ENCODE measurements at regions not wholly inside any gene's neighbourhood (a gene's known extent, or its start where the extent isn't known, plus 50 kb on each side); places are given as distances from the start of the nearest gene placed in this dataset.

DNA sequence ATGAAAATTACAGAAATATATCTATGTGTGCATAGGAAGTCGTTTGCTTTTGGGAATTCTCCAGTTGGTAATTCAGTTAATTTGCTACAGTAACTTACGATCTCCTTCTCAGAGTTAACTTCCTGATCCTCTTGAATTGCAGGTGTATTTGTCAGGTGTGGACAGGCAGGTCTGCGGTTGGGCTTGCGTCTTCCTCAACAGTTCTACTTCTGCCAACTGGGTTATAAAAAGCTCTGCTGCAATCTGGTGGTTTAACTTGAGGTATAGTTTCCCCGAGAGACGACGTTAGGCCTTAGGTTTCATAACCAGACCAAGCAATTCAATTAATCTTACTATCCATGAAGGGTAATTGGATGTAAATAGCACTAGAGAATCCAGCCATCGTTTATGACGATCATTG, 88.2 kb downstream of the GABPA start:
- H3K27me3 ChIP-seq (ENCODE audit: control insufficient read depth, insufficient read depth, low read length) = peaks cover 3% of the 10 kb centered on the region; the same call in 1 of the 2 replicates
- CTCF ChIA-PET = no interaction called here
- TF ChIP-seq, protein P1, sequence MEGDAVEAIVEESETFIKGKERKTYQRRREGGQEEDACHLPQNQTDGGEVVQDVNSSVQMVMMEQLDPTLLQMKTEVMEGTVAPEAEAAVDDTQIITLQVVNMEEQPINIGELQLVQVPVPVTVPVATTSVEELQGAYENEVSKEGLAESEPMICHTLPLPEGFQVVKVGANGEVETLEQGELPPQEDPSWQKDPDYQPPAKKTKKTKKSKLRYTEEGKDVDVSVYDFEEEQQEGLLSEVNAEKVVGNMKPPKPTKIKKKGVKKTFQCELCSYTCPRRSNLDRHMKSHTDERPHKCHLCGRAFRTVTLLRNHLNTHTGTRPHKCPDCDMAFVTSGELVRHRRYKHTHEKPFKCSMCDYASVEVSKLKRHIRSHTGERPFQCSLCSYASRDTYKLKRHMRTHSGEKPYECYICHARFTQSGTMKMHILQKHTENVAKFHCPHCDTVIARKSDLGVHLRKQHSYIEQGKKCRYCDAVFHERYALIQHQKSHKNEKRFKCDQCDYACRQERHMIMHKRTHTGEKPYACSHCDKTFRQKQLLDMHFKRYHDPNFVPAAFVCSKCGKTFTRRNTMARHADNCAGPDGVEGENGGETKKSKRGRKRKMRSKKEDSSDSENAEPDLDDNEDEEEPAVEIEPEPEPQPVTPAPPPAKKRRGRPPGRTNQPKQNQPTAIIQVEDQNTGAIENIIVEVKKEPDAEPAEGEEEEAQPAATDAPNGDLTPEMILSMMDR (IDR thresholded peaks at IDR 0.05; ENCODE audit: insufficient read depth, low read depth, low read length) = no peak

DNA sequence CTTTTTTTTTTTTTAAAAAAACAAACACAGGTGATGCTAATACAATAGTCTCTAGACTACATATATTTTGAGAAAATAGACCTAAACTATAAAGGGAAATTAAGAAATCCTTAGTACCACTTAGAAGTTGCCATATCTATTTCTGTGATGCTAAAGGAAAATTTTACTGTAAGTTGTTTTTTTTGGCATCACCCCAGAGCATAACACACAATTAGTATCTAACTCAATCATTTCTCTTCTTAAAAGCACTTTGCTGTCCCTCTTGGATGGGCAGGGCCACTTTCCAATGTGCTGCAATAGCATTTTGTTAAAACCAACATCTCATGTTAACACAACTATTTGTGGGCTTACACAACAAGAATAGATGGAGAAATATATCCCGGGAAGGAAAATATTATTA, 91.9 kb downstream of the GABPA start:
- Histone ChIP-seq H3K27me3 (ENCODE audit: control insufficient read depth, insufficient read depth, low read length) (peaks cover 3% of the 10 kb centered on the region; the same call in 1 of the 2 replicates), H3K4me3 (ENCODE audit: low read depth, low read length) (no peak overlapping the region), H3K36me3 (ENCODE audit: control insufficient read depth, insufficient read depth, low read length) (no peaks in the 10 kb centered on the region)
- TF ChIP-seq, protein P1 (IDR thresholded peaks at IDR 0.05; ENCODE audit: insufficient read depth, low read depth, low read length) = no peak
- DNase-seq (ENCODE audit: low read depth) = no peak
- ChIA-PET CTCF (interaction anchor here (0.6 kb wide), 2 partner anchors 10 to 849 kb away, joined by 3 to 4 read pairs; no protein-coding TSS in a partner anchor), POLR2A (no interaction called here)

More for the DNA sequence above, 88.2 kb downstream of the GABPA start:
- no peak overlapping the region for H3K4me3 ChIP-seq (ENCODE audit: low read depth, low read length)
- H3K36me3 ChIP-seq (ENCODE audit: control insufficient read depth, insufficient read depth, low read length) = no peaks in the 10 kb centered on the region
- DNase-seq (ENCODE audit: low read depth) = no peak
- POLR2A ChIA-PET = no interaction called here

DNA sequence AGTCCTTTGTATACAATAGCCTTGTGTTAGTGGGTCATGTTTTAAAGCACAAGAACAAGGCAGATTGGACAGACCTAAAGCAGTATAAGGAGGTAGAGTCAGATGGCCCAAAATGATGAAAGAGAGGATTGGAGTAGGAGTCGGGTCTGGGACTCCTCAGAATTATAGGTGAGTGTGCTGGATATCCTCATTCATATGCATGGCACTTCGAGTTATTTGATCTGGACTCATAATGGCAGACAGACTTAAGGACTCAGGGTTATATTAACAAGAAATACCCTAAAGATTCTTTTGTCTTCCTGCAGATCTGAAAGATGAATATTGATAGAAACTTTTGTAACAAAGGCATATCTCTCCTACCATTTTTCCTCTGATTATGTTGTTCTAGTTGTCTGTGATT, 92.7 kb downstream of the GABPA start:
- Histone ChIP-seq H3K27me3 (ENCODE audit: control insufficient read depth, insufficient read depth, low read length) (peaks cover 3% of the 10 kb centered on the region; the same call in 1 of the 2 replicates), H3K4me3 (ENCODE audit: low read depth, low read length) (no peak overlapping the region), H3K36me3 (ENCODE audit: control insufficient read depth, insufficient read depth, low read length) (no peaks in the 10 kb centered on the region)
- ChIA-PET CTCF (no interaction called here), POLR2A (no interaction called here)
- DNase-seq (ENCODE audit: low read depth) = no peak
- TF ChIP-seq, protein P1 (IDR thresholded peaks at IDR 0.05; ENCODE audit: insufficient read depth, low read depth, low read length) = no peak

Measured in BJ (cell line).